ENCODE measurements at regions not wholly inside any gene's neighbourhood (a gene's known extent, or its start where the extent isn't known, plus 50 kb on each side); places are given as distances from the start of the nearest gene placed in this dataset.

DNA sequence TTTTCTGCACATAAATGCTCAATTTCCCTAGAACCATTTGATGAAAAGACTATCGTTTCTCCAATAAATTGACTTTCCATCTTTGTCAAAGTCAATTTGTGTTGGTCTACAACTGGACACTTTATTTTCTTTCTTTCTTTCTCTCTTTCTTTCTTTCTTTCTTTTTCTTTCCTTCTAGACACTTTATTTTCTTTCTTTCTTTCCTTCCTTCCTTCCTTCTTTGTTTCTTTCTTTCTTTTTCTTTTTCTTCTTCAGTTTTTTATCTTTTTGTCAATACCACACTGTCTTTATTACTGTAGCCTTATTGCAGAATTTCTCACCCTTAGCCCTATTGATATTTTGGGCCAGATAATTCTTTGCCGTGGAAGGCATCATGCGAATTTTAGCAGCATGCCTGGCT lies 73.5 kb downstream of the FASLG start:
- no peaks in the 10 kb centered on the region for H3K4me1 Mint-ChIP-seq (ENCODE audit: unreplicated experiment)
- no peak for DNase-seq (ENCODE audit: extremely low spot score, unreplicated experiment)
- TF ChIP-seq, protein P1, sequence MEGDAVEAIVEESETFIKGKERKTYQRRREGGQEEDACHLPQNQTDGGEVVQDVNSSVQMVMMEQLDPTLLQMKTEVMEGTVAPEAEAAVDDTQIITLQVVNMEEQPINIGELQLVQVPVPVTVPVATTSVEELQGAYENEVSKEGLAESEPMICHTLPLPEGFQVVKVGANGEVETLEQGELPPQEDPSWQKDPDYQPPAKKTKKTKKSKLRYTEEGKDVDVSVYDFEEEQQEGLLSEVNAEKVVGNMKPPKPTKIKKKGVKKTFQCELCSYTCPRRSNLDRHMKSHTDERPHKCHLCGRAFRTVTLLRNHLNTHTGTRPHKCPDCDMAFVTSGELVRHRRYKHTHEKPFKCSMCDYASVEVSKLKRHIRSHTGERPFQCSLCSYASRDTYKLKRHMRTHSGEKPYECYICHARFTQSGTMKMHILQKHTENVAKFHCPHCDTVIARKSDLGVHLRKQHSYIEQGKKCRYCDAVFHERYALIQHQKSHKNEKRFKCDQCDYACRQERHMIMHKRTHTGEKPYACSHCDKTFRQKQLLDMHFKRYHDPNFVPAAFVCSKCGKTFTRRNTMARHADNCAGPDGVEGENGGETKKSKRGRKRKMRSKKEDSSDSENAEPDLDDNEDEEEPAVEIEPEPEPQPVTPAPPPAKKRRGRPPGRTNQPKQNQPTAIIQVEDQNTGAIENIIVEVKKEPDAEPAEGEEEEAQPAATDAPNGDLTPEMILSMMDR (IDR thresholded peaks at IDR 0.05) = no peak
- H3K36me3 Mint-ChIP-seq (ENCODE audit: unreplicated experiment) = no peaks in the 10 kb centered on the region
- no peak overlapping the region for H3K4me3 Mint-ChIP-seq (ENCODE audit: unreplicated experiment)
- peaks cover 38% of the 10 kb centered on the region for H3K27me3 Mint-ChIP-seq (ENCODE audit: unreplicated experiment)
- H3K27ac Mint-ChIP-seq (ENCODE audit: unreplicated experiment) = no peak overlapping the region
- H3K9me3 Mint-ChIP-seq (ENCODE audit: unreplicated experiment) = peaks cover 14% of the 10 kb centered on the region

DNA sequence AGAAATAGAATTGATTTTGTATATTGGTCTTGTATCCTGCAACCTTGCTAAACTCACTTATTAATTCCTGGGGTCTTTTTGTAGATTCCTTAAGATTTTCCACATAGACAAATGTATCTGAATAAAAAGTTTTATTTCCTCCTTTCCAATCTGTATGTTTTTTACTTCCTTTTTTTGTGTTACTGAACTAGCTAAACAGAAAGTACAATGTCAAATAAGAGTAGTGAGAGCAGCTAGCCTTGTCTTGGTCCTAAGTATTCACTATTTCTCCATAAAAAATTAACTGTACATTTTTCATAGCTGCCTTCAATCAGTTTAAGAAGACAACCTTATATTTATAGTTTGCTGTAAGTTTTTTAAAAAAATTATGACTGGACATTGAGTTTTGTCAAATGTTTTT lies 74.9 kb downstream of the FASLG start:
- Mint-ChIP-seq H3K36me3 (ENCODE audit: unreplicated experiment) (no peaks in the 10 kb centered on the region), H3K9me3 (ENCODE audit: unreplicated experiment) (peaks cover 10% of the 10 kb centered on the region), H3K27me3 (ENCODE audit: unreplicated experiment) (peaks cover 50% of the 10 kb centered on the region), H3K4me3 (ENCODE audit: unreplicated experiment) (no peak overlapping the region), H3K27ac (ENCODE audit: unreplicated experiment) (no peak overlapping the region), H3K4me1 (ENCODE audit: unreplicated experiment) (no peaks in the 10 kb centered on the region)
- DNase-seq (ENCODE audit: extremely low spot score, unreplicated experiment) = no peak
- TF ChIP-seq, protein P1 (IDR thresholded peaks at IDR 0.05) = no peak

DNA sequence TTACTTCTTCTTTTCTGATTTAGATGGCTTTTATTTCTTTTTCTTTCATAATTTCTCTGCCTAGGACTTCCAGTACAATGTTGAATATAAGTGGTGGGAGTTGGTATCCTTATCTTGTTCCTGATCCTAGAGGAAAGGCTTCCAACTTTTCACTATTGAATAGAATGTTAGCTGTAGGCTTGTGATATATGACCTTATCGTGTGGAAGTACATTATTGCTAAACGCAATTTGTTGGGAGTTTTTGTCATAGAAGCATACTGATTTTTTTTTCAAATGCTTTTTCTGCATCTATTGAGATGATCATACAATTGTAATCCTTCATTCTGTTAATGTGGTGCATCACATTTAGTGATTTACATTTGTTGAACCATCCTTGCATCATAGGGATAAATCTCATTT lies 79.5 kb downstream of the FASLG start:
- Mint-ChIP-seq H3K27ac (ENCODE audit: unreplicated experiment) (no peak overlapping the region), H3K9me3 (ENCODE audit: unreplicated experiment) (no peaks in the 10 kb centered on the region), H3K4me3 (ENCODE audit: unreplicated experiment) (no peak overlapping the region), H3K27me3 (ENCODE audit: unreplicated experiment) (peaks cover 65% of the 10 kb centered on the region), H3K36me3 (ENCODE audit: unreplicated experiment) (no peaks in the 10 kb centered on the region), H3K4me1 (ENCODE audit: unreplicated experiment) (no peaks in the 10 kb centered on the region)
- no peak for DNase-seq (ENCODE audit: extremely low spot score, unreplicated experiment)
- TF ChIP-seq, protein P1 (IDR thresholded peaks at IDR 0.05) = no peak

DNA sequence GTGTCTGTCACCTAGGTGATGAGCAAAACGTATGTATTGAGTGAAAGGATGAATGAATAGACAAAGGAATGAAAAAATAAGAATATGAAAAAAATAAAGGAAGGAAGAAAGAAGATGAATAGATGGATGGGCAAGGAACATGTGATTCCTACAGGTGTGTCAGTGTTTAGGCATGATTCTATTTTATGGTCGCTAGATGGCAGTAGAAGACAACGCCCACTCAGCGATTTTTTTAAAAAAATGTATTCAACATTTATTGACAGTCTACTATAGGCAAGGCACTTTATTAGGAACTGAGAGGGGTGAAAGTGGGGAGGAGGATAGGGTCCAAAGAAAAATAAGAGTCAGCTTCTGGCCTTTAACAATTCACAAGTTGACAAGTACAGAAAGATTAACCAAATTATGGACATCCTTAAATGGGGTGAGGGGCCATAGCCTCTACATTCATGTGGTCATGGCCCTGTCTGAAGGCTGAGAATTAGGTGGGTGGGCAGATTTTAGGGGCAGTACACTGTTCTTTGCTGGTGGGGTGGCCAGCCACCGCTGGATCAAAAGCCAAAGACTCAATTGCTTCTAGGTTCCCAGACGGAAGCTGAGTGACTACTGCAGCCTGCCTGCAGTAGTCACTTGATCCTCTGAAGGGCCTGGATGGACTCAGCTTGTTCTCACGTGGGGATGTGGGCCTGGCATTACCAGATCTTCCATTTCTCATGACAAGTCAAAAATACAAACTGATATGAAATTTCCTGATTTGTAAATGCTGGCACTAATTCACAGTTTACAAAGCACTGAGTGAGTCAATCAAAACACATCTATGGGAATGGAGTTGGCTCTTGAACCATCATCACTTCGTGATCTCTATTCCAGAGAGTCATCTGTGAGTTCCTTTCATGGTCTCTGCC lies 83.9 kb downstream of the FASLG start:
- Mint-ChIP-seq H3K27me3 (ENCODE audit: unreplicated experiment) (peaks cover 41% of the 10 kb centered on the region), H3K27ac (ENCODE audit: unreplicated experiment) (no peak overlapping the region), H3K4me1 (ENCODE audit: unreplicated experiment) (peaks cover 23% of the 10 kb centered on the region), H3K4me3 (ENCODE audit: unreplicated experiment) (no peak overlapping the region), H3K36me3 (ENCODE audit: unreplicated experiment) (no peaks in the 10 kb centered on the region), H3K9me3 (ENCODE audit: unreplicated experiment) (no peaks in the 10 kb centered on the region)
- no peak for DNase-seq (ENCODE audit: extremely low spot score, unreplicated experiment)
- TF ChIP-seq, protein P1 (IDR thresholded peaks at IDR 0.05) = peak; percentile 85

DNA sequence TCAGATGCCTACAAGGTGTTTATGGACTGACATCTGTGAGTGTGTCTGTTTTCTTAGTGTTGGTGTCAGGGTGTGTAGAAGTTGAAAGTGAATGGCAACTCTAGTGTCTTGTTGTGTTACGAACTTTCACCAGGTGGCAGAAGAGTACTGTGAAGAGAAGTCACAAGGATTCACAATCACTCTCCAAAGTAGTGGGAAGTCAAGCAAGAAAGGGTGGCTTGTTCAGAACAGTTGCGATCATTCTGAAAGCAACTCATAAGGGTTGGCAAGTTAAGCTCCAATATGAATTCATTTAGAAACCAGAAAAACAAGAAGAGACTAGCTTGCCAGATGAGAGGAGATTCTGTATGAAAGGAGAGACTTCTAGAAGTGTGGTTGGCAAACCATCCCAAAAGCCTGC lies 86.1 kb downstream of the FASLG start:
- TF ChIP-seq, protein P1 (IDR thresholded peaks at IDR 0.05) = peak; percentile 76
- Mint-ChIP-seq H3K4me1 (ENCODE audit: unreplicated experiment) (peaks cover 23% of the 10 kb centered on the region), H3K27me3 (ENCODE audit: unreplicated experiment) (peaks cover 24% of the 10 kb centered on the region), H3K4me3 (ENCODE audit: unreplicated experiment) (no peak overlapping the region), H3K27ac (ENCODE audit: unreplicated experiment) (peak overlapping the region; percentile 41), H3K9me3 (ENCODE audit: unreplicated experiment) (no peaks in the 10 kb centered on the region), H3K36me3 (ENCODE audit: unreplicated experiment) (no peaks in the 10 kb centered on the region)
- DNase-seq (ENCODE audit: extremely low spot score, unreplicated experiment) = no peak
